HG02759 (cell line): ENCODE measurements at regions not wholly inside any gene's neighbourhood (a gene's known extent, or its start where the extent isn't known, plus 50 kb on each side); places are given as distances from the start of the nearest gene placed in this dataset.

ENCODE experiments used
- ATAC-seq: cut with Tn5 transposase; IDR thresholded peaks from one replicate; pipeline ENCODE4 v1.9.1; 2021; ENCODE audit warnings: mild to moderate bottlenecking, moderate library complexity; ENCODE audit not compliant: unreplicated experiment

DNA sequence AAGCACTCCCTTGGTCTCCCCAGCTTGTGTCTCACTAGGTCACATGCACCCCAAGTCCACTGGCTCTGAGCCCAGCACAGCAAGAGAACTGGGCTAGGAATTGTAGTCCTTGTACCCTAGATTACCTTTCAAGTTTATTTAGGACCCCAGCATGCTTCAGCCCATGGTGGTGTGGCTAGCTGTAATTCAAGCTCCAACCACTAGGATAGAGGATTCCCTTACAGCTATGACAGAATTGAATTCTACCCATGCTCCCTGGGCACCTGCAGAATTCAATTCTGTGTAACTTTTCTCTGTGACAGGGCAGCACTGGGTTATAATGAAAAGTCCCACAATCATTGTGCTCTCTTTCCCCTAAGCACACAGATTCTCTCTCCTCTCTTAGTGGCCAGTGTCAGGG, 253.8 kb upstream of the DMD start:
- no peak for ATAC-seq

GRCh38 chrX:33457102-33457501, 245.8 kb upstream of the DMD start:
- no peak for ATAC-seq

- no peak for ATAC-seq
These were observed 235.9 kb upstream of the DMD start for GRCh38 chrX:33447285-33447684.

DNA sequence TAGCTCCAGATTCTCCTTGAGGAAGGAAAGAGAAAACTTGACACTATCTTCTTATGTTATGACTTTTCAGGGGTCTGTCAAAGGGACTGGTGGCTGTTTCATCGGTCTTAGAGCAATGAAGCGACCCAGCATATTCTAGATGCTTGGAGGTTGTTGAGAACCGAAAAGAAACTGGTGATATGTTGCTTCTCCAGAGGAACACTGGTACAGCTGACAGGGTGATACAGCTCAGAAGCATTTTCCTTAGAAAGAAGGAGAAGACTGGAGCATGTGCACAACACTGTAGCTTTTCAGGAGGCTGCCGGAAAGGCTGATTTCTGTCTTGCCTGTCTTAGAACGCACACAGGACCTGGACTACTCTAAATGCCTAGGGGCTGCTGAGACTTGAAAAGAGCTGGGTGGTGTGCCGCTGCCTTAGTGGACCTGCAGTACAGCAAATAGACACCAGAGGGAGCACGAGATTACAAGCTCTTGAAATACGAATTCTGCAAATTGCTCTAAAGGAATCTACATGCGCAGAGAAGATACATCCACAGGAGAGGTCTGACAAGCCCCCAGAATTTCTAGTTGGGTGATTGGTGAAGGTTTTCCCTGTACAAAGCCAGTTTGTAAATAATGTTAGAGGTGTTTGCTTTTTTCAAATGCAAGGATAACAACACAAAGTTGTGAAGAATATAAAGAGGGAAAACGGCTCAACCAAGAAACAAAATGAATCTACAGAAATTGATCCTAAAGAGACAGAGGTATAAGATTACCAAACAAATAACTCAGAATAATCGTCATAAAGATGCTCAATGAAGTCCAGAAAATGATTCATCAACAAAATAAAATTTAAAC, 223.1 kb upstream of the DMD start:
- ATAC-seq: peak; percentile 54

DNA sequence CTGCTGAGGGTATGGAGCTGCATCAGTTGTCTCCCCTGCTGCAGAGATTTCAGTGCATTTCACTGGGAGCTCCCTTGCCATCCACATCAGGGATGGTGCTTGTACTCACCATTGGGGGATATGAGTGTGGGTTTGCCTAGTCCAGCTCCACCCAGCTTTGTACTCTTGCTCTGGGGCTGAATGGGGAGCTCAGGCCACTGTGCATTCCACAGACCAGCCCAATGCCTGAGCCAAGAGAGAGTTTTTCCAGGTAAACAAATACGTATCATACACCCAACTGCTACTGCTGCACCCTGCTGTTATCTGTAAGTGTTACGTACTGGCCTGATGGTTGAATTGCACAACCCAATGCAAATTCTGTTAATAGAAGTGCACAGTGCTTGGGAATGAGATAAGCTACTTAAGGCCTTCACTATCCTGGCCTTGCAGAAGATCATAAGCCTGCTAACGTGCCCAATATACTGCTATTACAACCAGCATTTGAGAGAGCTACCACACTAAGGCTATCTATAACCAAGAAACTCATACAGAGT, 205.0 kb upstream of the DMD start:
- no peak for ATAC-seq

DNA sequence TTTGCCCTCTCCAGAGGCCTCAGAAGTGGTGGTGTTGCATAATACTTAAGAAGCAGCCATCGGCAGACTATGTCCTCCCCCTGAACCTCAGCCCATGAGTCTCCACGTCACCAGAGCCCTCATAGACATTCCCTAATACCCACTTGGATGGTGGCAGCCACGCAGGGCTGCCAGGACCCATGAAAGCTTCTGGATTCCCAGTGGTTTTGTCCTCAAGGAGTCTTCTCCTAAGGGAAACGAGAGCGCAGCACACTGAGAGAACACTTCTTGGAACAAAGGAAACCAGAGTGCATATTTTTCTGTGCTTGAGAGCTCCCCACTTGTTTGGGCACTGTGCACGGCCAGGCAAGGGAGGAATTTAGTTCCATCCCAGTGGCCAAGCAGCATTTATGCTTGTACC, 204.1 kb upstream of the DMD start:
- ATAC-seq: no peak

- ATAC-seq: no peak
These were observed 174.2 kb upstream of the DMD start for GRCh38 chrX:33385546-33385945.

GRCh38 chrX:33379839-33380238, 168.5 kb upstream of the DMD start:
- ATAC-seq: no peak

- no peak for ATAC-seq
These were observed 146.3 kb upstream of the DMD start for GRCh38 chrX:33357606-33358005.

DNA sequence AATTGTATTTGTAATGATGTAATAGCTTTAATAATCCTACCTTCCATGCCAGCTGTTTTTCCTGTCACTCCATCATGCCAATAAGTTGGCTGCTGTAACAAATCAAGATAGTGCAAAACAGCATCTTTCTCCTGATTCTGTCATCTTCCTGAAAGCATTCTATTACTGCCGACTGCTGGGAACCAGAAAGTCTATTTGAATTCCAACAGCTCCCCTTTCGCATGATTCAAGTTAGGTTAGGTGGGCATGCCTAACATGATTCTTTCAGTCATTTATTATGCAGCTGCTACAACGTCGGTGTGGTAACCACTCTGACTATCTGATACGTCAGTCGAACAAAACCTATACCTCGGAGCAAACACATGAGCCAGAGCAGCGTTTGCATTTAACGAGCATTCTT, 127.9 kb upstream of the DMD start:
- ATAC-seq: no peak

DNA sequence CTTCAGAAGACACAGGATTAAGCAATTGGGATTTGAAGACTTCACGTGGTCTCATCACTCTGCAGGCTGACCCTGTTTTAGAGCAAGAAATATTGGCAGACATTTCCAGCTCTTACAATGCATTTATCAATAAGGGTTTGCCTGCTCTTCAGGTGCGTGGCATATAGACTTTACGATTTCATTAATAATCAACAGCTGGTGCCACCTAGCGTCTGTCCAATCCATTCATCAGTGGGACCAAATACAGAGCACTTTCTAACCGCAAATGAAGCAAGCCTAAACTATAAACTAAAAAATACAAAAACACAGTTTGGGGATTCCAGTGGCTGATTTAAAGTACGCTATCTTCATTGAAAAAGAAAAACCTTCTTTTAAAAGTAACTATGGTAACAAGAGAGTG, 125.4 kb upstream of the DMD start:
- ATAC-seq: no peak

DNA sequence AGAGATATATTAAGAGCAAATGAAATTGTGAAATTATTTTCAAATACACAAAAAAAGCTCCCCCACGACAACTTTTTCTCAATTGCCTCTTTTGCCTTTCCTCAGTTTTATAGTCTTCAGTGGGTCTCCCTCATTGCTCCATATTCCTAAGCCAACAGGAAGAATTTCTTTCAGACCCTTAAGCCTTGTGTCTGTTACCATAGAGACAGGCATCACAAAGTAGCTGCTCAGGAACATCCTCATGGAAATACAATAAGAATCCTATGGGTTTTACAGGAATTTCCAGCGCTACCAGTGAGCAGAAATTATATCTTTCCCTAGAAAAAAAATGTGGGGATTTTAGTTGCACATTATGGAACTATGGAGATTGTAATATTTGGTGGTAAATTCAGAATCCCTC, 121.9 kb upstream of the DMD start:
- no peak for ATAC-seq

- no peak for ATAC-seq
These were observed 119.4 kb upstream of the DMD start for GRCh38 chrX:33330798-33331197.

GRCh38 chrX:33324099-33324498, 112.8 kb upstream of the DMD start:
- ATAC-seq: no peak

DNA sequence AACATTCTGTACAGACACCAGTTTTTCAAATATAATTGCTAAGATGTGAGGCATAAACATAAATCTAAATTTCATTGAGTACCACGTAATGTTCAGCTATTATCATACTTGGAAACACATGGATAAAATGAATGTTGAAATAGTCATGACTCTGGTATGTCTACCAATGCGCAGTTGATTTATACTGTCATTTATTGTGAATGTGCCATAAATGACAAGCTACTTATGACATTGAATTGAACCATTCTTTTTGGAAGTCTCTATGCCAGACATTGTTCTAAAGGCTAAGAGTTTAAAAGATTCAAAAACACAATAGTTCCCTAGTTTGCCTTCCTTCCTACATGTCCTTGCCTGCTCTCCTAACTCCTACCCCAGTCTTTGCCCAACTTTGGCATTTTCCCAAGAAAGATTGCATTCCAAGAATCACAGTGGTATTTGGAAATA, 96.6 kb upstream of the DMD start:
- no peak for ATAC-seq

- no peak for ATAC-seq
These were observed 87.3 kb upstream of the DMD start for GRCh38 chrX:33298622-33299021.

- no peak for ATAC-seq
These were observed 74.2 kb upstream of the DMD start for GRCh38 chrX:33285550-33285949.

DNA sequence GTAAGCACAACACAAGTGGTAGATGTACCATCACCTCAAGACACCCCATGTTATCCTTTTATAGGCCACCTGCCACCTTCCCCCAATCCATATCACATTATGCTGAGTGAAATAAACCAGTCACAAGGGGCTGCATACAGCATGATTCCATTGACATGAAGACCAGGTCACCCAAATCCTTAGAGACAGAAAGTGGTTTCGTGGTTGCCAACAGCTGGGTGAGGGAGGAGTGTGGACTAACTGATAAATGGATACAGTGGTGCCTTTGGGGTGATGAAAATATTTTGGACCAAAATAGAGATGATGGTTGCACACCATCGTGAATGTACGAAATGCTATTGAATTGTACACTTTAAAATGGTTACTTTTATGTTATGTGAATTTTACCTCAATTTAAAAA, 65.7 kb upstream of the DMD start:
- no peak for ATAC-seq

GRCh38 chrX:33273535-33273934, 62.2 kb upstream of the DMD start:
- ATAC-seq: no peak

- ATAC-seq: no peak
These were observed 61.6 kb upstream of the DMD start for GRCh38 chrX:33272986-33273385.
